Smooth muscle cell (in vitro differentiated cells): ENCODE measurements at regions not wholly inside any gene's neighbourhood (a gene's known extent, or its start where the extent isn't known, plus 50 kb on each side); places are given as distances from the start of the nearest gene placed in this dataset.

Source experiments
- DNase-seq: peaks from one replicate; lab custom pipeline; 2025; ENCODE audit not compliant: unreplicated experiment; lab: John Stamatoyannopoulos, UW
- H2AFZ ChIP-seq: fragments of 200-600 bp; sonication (generic); 2 replicates; pipeline ENCODE4 v1.6.0; 2016; ENCODE audit warnings: antibody characterized with exemption, low read depth, mild to moderate bottlenecking
- H3F3A ChIP-seq: fragments of 200-600 bp; sonication (generic); 2 replicates; pipeline ENCODE4 v1.6.0; 2017; ENCODE audit warnings: antibody characterized with exemption, low read depth
- H3K27ac ChIP-seq: fragments of 200-600 bp; sonication (generic); 2 replicates; pipeline ENCODE4 v1.5.1; 2016; ENCODE audit warnings: low read depth, mild to moderate bottlenecking
- H3K27me3 ChIP-seq: fragments of 200-600 bp; sonication (generic); 2 replicates; pipeline ENCODE4 v1.6.1; 2016; ENCODE audit warnings: low read depth, mild to moderate bottlenecking
- H3K36me3 ChIP-seq: fragments of 200-600 bp; sonication (generic); 2 replicates; pipeline ENCODE4 v1.5.1; 2016; ENCODE audit warnings: low read depth
- H3K4me1 ChIP-seq: fragments of 200-600 bp; sonication (generic); 2 replicates; pipeline ENCODE4 v1.5.1; 2016; ENCODE audit warnings: low read depth
- H3K4me2 ChIP-seq: fragments of 200-600 bp; sonication (generic); 2 replicates; pipeline ENCODE4 v1.6.0; 2016; ENCODE audit warnings: mild to moderate bottlenecking
- H3K4me3 ChIP-seq: fragments of 200-600 bp; sonication (generic); 2 replicates; pipeline ENCODE4 v1.5.1; 2016; ENCODE audit warnings: mild to moderate bottlenecking
- H3K79me2 ChIP-seq: fragments of 200-600 bp; sonication (generic); 2 replicates; pipeline ENCODE4 v1.6.0; 2016; ENCODE audit warnings: low read depth, mild to moderate bottlenecking
- H3K9ac ChIP-seq: fragments of 200-600 bp; sonication (generic); 2 replicates; pipeline ENCODE4 v1.6.0; 2016; ENCODE audit warnings: low read depth
- H3K9me3 ChIP-seq: fragments of 200-600 bp; sonication (generic); replicated peaks from 2 replicates; pipeline ENCODE4 v1.5.1; 2016; ENCODE audit warnings: low read depth
- H4K20me1 ChIP-seq: fragments of 200-600 bp; sonication (generic); 2 replicates; pipeline ENCODE4 v1.6.0; 2016; ENCODE audit warnings: low read depth
- CTCF ChIP-seq: fragments of 200-600 bp; sonication (generic); IDR thresholded peaks from 2 replicates; pipeline ENCODE4 v1.5.1; 2017; ENCODE audit warnings: borderline replicate concordance, mild to moderate bottlenecking, antibody characterized with exemption; ENCODE audit not compliant: insufficient read depth, poor library complexity, severe bottlenecking
- whole genome bisulfite sequencing: methylation state at CpG from one replicate; pipeline ENCODE4 v1.1.7; 2016; ENCODE audit warnings: low lambda C conversion rate; 5-methylcytosine and 5-hydroxymethylcytosine counted together

GRCh38 chr14:27916326-27916725 is 850.3 kb upstream of the FOXG1 start:
- no peak overlapping the region for H3K9ac ChIP-seq
- no peaks in the 10 kb centered on the region for H3K9me3 ChIP-seq
- no peak overlapping the region for H2AFZ ChIP-seq
- H3F3A ChIP-seq: no peaks in the 10 kb centered on the region
- no peaks in the 10 kb centered on the region for H3K36me3 ChIP-seq
- H4K20me1 ChIP-seq: no peaks in the 10 kb centered on the region
- H3K27me3 ChIP-seq: no peaks in the 10 kb centered on the region
- TF ChIP-seq CTCF: no peak
- no peak overlapping the region for H3K27ac ChIP-seq
- H3K4me3 ChIP-seq: no peak overlapping the region
- H3K79me2 ChIP-seq: no peaks in the 10 kb centered on the region
- DNase-seq: no peak
- WGBS: 70% methylated on average over 3 of the region's 3 CpGs
- H3K4me1 ChIP-seq: no peaks in the 10 kb centered on the region
- no peak overlapping the region for H3K4me2 ChIP-seq

GRCh38 chr14:27917896-27918295 is 848.7 kb upstream of the FOXG1 start:
- DNase-seq: no peak
- H3K4me2 ChIP-seq: no peak overlapping the region
- no peaks in the 10 kb centered on the region for H3K4me1 ChIP-seq
- no peaks in the 10 kb centered on the region for H3K27me3 ChIP-seq
- H3K4me3 ChIP-seq: no peak overlapping the region
- H3K27ac ChIP-seq: no peak overlapping the region
- H3K9me3 ChIP-seq: no peaks in the 10 kb centered on the region
- no peak overlapping the region for H3K9ac ChIP-seq
- no peak overlapping the region for H2AFZ ChIP-seq
- no peaks in the 10 kb centered on the region for H3F3A ChIP-seq
- no peaks in the 10 kb centered on the region for H4K20me1 ChIP-seq
- TF ChIP-seq CTCF: no peak
- no peaks in the 10 kb centered on the region for H3K36me3 ChIP-seq
- 71% methylated on average over 3 of the region's 3 CpGs for WGBS
- no peaks in the 10 kb centered on the region for H3K79me2 ChIP-seq

- Histone ChIP-seq H3K4me3 (no peak overlapping the region), H3K27ac (no peak overlapping the region), H2AFZ (no peak overlapping the region), H3K79me2 (no peaks in the 10 kb centered on the region), H3K9ac (no peak overlapping the region), H4K20me1 (no peaks in the 10 kb centered on the region), H3K4me1 (no peaks in the 10 kb centered on the region), H3K36me3 (no peaks in the 10 kb centered on the region), H3K27me3 (no peaks in the 10 kb centered on the region), H3F3A (no peaks in the 10 kb centered on the region), H3K4me2 (no peak overlapping the region), H3K9me3 (no peaks in the 10 kb centered on the region)
- no peak for TF ChIP-seq CTCF
- no peak for DNase-seq
Observed at GRCh38 chr14:27927519-27927918, 839.1 kb upstream of the FOXG1 start.

- H3F3A ChIP-seq: no peaks in the 10 kb centered on the region
- no peak overlapping the region for H3K27ac ChIP-seq
- no peak overlapping the region for H2AFZ ChIP-seq
- 89% methylated on average over 1 of the region's 1 CpG for WGBS
- H3K79me2 ChIP-seq: no peaks in the 10 kb centered on the region
- H3K4me2 ChIP-seq: no peak overlapping the region
- H3K4me1 ChIP-seq: no peaks in the 10 kb centered on the region
- no peaks in the 10 kb centered on the region for H3K27me3 ChIP-seq
- no peak overlapping the region for H3K9ac ChIP-seq
- no peaks in the 10 kb centered on the region for H3K9me3 ChIP-seq
- no peak for DNase-seq
- no peaks in the 10 kb centered on the region for H4K20me1 ChIP-seq
- no peaks in the 10 kb centered on the region for H3K36me3 ChIP-seq
- no peak for TF ChIP-seq CTCF
- H3K4me3 ChIP-seq: no peak overlapping the region
Observed at GRCh38 chr14:27929797-27930347, 836.7 kb upstream of the FOXG1 start.
